HG03354 (cell line): ENCODE measurements at regions not wholly inside any gene's neighbourhood (a gene's known extent, or its start where the extent isn't known, plus 50 kb on each side); places are given as distances from the start of the nearest gene placed in this dataset.
A peak's percentile ranks its signal among the peaks of the same experiment; 100 is the strongest.

ENCODE experiments used
- ATAC-seq: cut with Tn5 transposase; IDR thresholded peaks from one replicate; pipeline ENCODE4 v1.9.1; 2021; ENCODE audit warnings: mild to moderate bottlenecking; ENCODE audit not compliant: unreplicated experiment, poor library complexity, severe bottlenecking

GRCh38 chr11:80505771-80506170, 1064.9 kb upstream of the TENM4 start:
- no peak for ATAC-seq

- no peak for ATAC-seq
These were observed 1063.2 kb upstream of the TENM4 start for GRCh38 chr11:80503990-80504389.

GRCh38 chr11:80502511-80502910, 1061.7 kb upstream of the TENM4 start:
- no peak for ATAC-seq

GRCh38 chr11:80495116-80495515, 1054.3 kb upstream of the TENM4 start:
- no peak for ATAC-seq

GRCh38 chr11:80487952-80488351, 1047.1 kb upstream of the TENM4 start:
- no peak for ATAC-seq

- ATAC-seq: no peak
These were observed 1045.8 kb upstream of the TENM4 start for GRCh38 chr11:80486678-80487077.

- no peak for ATAC-seq
These were observed 1036.3 kb upstream of the TENM4 start for GRCh38 chr11:80477178-80477577.

- ATAC-seq: peak; percentile 82
These were observed 1032.7 kb upstream of the TENM4 start for GRCh38 chr11:80473562-80473961.

- no peak for ATAC-seq
These were observed 1029.0 kb upstream of the TENM4 start for GRCh38 chr11:80469871-80470270.

- ATAC-seq: no peak
These were observed 1025.7 kb upstream of the TENM4 start for GRCh38 chr11:80466570-80466969.

GRCh38 chr11:80462211-80462610, 1021.4 kb upstream of the TENM4 start:
- ATAC-seq: no peak

GRCh38 chr11:80458376-80458775, 1017.5 kb upstream of the TENM4 start:
- no peak for ATAC-seq

GRCh38 chr11:80457823-80458222, 1017.0 kb upstream of the TENM4 start:
- ATAC-seq: no peak

- ATAC-seq: no peak
These were observed 1015.0 kb upstream of the TENM4 start for GRCh38 chr11:80455818-80456217.

- no peak for ATAC-seq
These were observed 1010.3 kb upstream of the TENM4 start for GRCh38 chr11:80451105-80451504.

- ATAC-seq: no peak
These were observed 1007.9 kb upstream of the TENM4 start for GRCh38 chr11:80448709-80449108.

GRCh38 chr11:80443177-80443576, 1002.3 kb upstream of the TENM4 start:
- ATAC-seq: no peak

- ATAC-seq: no peak
These were observed 1001.0 kb upstream of the TENM4 start for GRCh38 chr11:80441821-80442220.

- ATAC-seq: no peak
These were observed 1000.0 kb upstream of the TENM4 start for GRCh38 chr11:80440835-80441234.

GRCh38 chr11:80436547-80436946, 995.7 kb upstream of the TENM4 start:
- ATAC-seq: no peak

- no peak for ATAC-seq
These were observed 994.5 kb upstream of the TENM4 start for GRCh38 chr11:80435345-80435744.

- no peak for ATAC-seq
These were observed 991.2 kb upstream of the TENM4 start for GRCh38 chr11:80432057-80432456.
